Activated CD4-positive, alpha-beta T cell treated with anti-CD3 and anti-CD28 coated beads for 24 hours (primary cell): ENCODE measurements at regions not wholly inside any gene's neighbourhood (a gene's known extent, or its start where the extent isn't known, plus 50 kb on each side); places are given as distances from the start of the nearest gene placed in this dataset.

ENCODE experiments used
- DNase-seq, 2 donors: peaks; one replicate each; pipeline ENCODE4 v3.0.0-alpha.2; 2020; ENCODE audit warnings: low read depth in 2 of 2

DNA sequence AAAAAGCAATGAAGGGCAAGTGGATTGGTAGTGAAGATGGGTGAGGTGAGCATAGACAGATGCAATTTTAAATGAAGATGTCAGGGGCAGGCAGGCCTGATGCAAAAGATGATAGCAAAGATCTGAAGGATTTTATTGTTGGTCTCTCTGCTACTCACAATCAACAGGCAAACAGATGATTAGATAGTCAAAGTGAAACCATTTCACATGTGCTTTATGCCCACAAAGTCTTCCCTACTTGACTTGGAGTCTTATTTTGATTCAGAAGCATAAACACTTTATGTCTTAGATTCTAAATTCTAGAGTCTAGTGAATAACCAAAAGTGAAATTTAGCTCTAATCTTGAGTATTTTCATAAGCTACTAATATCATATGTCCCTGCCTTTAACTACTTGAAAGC is 153.8 kb upstream of the HNRNPA3 start:
- no peak for DNase-seq

- no peak for DNase-seq
Measured at GRCh38 chr2:177059293-177059692, 153.3 kb upstream of the HNRNPA3 start.

DNA sequence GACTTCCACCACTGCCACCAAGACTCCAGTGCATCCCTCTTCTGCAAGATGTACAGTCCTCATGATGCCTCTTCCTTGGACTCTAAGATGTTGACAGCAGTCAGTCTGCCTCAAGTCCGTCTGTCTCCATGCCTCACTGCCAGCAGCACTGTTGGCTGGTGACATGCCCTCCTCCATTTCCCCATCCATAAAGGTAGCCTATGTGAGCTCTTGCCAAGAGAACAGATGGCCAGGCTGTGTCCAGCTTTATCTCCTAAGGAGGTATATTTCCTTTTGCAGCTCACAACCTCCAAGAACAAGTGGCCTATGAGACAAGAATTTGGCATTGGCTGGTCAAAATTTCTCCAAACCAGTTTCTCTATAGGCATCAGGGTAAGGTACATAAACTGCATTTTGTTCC is 149.3 kb upstream of the HNRNPA3 start:
- DNase-seq, result no peak

- DNase-seq, result no peak
Measured at GRCh38 chr2:177064422-177064821, 148.2 kb upstream of the HNRNPA3 start.

GRCh38 chr2:177068967-177069366 is 143.6 kb upstream of the HNRNPA3 start:
- no peak for DNase-seq

DNA sequence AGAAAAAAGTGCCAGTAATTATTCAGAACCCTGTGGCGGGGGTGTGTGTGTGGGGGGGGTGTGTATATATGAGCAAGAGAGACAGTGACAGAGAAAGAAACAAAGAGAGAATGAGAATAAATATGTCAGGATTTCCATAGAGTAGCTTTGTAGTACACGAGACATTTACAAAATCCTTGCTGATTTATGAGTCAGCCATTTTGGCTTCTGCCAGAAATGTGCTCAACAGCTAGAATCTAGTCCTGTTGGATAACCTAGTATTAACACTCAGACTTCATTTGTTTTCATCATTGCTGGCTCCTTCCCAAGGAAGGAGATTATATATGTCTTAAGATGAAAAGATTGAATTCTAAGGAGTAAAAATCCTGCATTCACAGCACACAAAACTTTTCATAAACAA is 140.5 kb upstream of the HNRNPA3 start:
- no peak for DNase-seq

GRCh38 chr2:177073611-177074010 is 139.0 kb upstream of the HNRNPA3 start:
- no peak for DNase-seq

DNA sequence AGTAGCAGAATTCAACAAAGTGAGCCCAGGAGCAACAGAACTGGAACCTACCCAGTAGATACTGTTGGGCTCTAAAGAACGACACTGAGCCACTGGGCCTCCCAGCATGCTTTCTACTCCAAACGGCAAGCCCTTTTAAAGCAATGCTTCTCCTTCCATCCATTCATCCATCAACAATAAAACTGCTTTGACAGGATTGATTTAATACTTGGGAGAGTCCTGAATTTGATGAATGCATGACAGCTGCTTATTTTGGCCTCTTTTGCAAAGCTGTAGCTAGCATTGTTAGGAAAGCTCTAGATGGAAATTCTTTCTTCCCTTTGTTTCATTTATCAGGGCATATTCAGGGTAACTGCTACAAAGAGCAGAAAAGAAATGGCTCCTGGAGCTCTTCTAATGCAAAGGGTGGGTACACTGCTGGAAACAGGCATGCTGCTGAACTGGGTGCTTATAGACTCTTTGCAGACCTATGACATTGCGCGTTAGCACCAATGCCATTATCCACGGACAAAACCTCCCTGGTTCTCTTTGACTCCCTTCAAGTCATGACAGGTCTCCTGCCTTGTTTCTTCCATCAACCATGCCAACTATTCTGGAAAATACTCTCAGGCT is 138.4 kb upstream of the HNRNPA3 start:
- no peak for DNase-seq

DNA sequence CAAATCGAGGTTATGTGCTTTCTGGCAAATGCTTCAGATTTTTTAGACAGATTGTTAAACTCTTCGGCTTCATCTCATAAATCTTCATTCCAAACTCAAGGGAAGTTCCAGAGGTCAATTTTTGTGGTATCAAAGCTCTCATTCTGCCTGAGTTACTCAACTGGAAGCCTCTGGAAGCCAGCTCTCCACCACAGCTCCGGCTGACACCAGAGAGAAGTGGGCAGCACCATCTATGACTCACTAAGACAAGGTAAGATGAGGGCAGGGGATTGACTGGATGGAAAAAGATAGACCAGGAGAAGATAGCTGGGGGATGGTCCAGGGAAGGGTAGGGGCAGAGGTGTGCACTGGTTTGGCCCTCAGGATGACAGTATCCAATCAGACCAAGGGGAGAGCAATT is 137.3 kb upstream of the HNRNPA3 start:
- no peak for DNase-seq

GRCh38 chr2:177076636-177077179 is 135.9 kb upstream of the HNRNPA3 start:
- no peak for DNase-seq

DNA sequence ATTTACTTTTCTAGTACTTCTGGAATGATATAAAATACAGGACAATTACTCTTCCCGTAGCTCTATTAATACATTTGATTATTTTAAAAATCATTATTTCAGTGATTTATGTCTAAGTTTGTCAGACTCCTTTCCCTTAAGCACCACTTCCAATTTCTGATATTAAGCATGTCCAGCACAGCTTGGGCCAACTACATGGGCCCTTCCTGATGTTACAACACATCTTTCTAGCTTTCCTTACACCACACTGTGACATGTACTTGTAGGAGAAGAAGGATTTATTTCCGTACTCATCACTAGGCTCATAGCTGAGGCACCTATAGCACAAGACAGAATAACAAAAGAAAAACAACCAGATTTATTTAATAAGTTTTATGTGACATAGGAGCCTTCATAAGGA is 134.8 kb upstream of the HNRNPA3 start:
- DNase-seq, result no peak

DNA sequence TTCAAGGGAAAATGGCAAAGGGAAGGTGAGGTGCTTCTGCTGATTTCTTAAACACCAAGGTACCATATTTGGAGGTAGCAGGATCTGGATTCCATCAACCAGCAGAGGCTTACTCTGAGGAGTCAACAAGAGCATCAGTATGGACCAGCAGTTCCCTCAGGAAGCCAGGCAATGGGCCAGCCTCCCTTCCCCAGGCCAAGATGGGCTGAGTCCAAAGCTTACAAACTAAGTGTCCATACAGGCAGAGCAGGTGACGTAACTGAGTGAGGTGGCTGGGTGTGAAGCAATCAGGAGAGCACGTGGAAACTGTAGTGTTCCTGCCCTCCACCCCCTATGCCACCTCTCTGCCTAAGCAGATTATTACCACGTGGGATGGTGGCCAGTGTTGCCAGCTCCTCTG is 134.2 kb upstream of the HNRNPA3 start:
- no peak for DNase-seq

- no peak for DNase-seq
Measured at GRCh38 chr2:177078855-177079254, 133.7 kb upstream of the HNRNPA3 start.

DNA sequence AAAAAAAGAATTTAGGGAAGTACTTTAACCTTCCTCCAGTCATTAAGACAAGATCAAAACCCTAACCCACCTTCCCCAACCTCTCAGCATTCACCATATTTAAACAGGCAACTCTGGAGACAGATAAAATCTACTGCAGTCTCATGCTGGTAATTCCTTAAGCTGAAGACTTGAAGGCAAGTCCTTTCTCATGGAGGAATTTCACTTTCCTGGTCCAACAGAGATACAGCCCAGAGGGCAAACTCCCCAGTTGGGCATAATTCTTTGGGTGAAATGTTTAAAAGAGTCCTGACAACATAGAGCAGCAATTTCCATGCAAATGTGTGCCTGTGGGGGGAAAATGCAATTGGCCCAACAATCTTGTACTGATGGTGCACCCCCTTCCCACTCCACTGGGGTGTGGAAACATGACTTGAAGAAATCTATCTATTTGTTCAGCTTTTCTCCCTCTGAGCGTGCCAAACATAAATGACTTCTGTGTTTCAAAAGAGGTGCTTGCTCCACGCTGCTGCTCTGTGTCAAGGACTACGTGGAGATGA is 131.8 kb upstream of the HNRNPA3 start:
- DNase-seq, result no peak

- no peak for DNase-seq
Measured at GRCh38 chr2:177084607-177085006, 128.0 kb upstream of the HNRNPA3 start.

- no peak for DNase-seq
Measured at GRCh38 chr2:177088529-177088928, 124.1 kb upstream of the HNRNPA3 start.

DNA sequence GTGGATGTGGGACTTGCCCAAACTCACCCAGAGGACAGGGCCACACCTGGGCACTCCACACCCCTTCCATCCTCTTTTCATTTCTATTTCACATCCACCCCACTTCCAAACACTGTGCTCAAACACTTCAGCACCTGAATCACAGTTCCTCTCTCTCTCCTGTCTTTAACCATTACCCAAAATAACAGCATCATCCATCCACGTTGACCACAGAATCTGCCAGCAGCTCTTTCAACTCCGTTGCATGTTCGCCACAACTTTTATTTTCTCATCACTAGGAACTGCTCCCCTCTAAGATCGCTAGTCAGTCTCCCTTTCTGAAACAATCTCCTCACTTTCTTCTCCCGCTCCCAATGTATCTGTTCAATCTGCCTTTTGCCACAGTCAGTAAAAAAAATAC is 121.6 kb upstream of the HNRNPA3 start:
- DNase-seq, result no peak

DNA sequence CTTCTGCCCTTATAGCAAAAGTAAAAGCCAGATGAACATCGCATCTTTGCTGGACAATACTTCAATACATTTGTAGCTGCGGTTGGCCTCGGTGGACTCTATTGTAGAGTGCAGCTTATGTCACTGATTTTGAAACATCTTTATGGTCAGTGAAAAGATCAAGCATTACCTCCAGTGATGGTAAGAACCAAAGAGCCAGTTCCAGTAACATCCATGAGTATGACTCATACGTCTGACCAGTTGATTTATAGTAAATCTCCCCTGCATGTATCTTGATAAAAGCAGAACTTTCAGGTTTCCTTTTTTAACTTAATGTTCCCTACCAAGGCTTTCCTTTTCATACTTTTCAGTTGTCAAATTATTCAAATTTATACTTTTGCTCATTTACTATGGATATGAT is 119.2 kb upstream of the HNRNPA3 start:
- no peak for DNase-seq

DNA sequence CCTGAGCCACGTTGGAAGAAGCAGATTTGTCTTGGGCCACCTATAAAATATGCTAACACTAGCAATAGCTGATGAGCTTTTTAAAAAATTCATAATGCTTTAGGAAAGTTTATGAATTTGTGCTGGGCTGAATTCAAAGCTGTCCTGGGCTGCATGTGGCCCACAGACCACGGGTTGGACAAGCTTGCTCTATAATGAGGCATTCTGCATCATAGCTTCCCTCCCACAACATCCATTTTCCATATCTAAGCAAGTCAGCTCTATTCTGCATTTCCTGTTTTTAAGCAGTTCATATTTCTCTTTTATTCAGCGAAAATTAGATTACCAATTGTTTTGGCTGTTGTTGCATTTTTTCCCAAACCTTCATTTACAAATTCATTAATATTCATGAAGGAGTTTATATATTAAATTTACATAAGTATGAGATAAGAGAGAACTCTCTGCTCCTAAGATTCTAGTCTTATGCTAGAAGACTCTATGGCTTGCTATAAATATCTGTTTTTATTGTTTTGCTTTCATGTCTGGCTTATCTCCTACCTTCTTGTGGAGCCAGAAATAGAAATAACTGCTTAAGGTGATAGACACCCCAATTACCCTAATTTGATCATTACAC is 114.5 kb upstream of the HNRNPA3 start:
- no peak for DNase-seq

- DNase-seq, result no peak
Measured at GRCh38 chr2:177101930-177102329, 110.7 kb upstream of the HNRNPA3 start.

DNA sequence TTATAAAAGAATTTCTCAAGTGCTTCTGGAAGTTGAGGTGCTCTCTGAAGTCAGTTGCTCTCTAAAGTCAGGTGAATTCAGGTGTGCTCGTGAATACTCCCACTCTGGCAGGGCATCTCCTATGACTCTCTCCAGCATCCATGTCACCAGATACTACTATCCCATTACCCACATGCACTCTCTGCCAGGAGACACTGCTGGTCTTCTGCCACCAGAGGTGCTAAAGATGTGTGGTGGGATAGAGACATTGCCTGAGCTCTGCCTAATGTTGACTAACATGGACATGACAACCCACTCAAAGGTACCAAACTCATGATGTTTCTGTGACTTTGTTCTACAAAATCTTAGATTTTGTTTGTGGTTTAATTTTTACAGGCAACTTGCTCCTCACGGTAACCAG is 106.4 kb upstream of the HNRNPA3 start:
- DNase-seq, result no peak

DNA sequence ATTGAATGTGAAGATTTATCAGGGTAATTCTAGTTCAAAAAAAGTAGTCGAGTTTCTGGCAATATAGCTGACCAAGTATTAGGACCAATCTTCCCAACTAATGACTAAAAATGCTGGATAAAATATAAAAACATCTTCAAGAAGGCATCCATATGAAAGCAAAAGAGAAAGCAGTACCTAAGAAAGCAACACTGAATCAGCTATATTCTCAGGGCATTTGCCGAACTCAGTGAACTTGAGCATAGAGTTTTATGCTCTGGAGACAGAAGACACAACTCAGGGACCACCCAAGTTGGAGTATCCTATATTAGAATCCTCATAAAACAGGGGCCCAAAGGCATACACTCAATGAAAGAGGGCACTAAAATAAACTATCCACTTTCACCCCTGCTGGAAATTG is 103.7 kb upstream of the HNRNPA3 start:
- DNase-seq, result no peak

- DNase-seq, result no peak
Measured at GRCh38 chr2:177114712-177115111, 97.9 kb upstream of the HNRNPA3 start.

DNA sequence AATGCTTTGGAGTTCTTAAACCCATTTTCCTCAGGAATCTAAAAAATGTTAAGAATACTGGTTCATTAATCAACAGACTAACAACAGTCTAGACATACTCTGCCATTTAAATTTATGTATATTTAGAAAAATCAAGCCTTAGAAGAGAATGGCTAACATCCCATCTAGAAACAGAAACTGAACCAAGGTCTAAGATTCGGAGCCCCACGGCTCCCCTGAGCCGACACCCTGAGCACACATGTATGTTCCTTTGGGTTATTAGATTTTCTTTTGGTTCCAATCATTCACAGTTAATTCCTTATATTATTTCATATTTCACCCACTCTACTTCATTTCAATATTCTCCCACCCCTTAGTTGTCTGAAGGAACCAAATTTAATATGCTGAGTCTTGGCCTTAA is 94.8 kb upstream of the HNRNPA3 start:
- DNase-seq, result no peak
